HG02759 (cell line): ENCODE measurements at regions not wholly inside any gene's neighbourhood (a gene's known extent, or its start where the extent isn't known, plus 50 kb on each side); places are given as distances from the start of the nearest gene placed in this dataset.
A peak's percentile ranks its signal among the peaks of the same experiment; 100 is the strongest.

Experiments
- ATAC-seq: cut with Tn5 transposase; IDR thresholded peaks from one replicate; pipeline ENCODE4 v1.9.1; 2021; ENCODE audit warnings: mild to moderate bottlenecking, moderate library complexity; ENCODE audit not compliant: unreplicated experiment

DNA sequence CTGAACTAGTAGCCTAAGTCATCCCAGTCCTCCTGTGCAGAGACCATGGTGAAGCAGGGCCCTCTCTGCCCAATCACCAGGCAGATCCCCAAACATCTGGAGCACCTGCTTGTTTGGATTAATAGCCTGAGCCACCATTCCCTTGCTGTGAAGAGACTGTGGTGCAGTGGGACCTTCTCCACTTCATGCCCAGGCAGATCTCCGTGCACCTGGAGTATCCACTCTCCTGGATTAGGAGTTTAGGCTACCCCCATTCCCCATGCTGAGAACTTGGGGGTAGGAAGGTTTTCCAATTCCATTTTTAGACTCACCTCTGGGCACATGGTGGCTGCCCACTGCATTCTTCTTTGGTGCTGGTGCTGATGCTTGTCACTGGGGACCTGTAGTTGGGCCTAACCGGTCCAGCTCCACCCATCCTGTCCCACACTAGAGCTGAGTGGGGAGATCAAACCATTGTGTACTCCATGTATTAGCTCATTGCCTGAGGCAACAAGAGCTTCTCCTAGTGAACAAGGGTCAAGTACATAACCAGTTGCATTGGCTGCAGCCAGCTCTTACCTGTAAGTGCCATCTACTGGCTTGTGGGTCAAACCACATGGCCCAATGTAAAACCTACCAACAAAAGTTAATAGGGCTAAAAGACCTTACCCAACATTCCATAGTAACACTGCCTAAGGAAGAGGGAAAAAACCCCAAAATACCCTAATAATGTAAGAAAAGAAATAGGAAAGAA, 382.5 kb upstream of the CBLB start:
- ATAC-seq = no peak

DNA sequence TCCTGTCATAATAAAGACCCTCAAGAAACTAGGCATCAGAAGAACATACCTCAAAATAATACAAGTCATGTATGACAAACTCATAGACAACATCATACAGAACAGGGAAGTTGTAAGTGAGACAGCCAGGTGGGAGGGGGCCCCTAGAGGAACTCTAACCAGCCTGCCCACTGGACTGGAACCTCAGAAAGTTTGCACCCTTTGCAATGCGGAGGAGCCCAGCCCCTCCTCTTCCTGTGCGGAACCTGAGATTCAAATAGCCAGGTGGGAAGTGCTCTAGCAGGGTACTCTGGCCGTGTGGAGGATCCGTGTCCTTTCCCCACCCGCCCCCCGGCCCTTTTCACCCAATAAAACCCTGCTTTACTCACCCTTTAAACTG, 387.0 kb upstream of the CBLB start:
- peak; percentile 95 for ATAC-seq

DNA sequence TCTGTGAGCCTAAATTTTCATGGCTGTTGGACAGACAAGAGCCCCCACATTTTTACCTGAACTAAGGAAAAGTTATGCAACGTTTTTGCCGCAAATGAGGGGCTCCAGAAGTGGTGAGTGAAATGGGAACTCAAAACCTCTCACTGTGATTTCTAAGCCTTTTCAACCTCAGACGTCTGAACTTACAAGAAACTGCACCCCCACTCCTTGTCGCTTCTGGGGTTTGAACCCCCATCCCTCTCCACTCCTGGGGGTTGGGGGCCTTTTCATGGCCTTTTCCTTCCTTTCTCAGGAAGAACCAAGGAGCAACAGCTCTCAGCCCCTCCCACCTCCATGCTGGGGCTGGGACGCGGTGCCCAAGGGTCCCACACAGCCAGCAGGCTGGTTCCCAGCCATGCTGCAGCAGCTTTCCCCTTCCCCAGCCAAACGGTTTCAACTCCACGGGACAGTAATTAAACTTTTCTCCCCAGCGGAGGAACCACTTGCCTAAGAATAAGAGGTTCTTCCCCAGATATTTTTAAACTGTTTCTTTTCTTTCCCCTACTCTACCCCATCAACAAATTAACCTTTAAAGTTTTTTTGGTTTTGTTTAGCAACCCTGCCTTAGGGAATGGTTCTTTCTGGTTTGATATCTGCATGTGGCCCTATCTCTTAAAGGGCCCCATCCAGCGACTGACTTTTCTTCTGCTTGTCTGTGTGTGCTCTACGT, 387.6 kb upstream of the CBLB start:
- ATAC-seq = peak; percentile 30

DNA sequence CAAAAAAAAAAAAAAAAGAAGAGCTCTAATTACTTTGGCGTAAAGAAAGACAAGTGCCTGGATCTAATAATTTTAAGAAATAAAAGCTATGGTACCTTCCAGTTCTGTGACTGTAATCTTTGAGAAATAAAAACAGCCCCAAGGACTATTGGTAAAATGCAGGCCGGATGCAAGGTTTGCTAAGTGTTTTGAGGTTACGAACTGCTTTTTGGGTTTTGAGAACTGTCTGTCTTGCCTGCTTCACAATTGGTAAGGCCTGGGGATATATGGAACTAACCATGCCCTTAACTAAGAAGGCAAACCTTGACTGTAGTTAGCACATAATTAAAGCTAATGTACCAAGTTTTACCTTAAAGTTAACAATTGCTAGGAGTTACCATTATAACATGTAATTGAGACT, 388.4 kb upstream of the CBLB start:
- no peak for ATAC-seq

DNA sequence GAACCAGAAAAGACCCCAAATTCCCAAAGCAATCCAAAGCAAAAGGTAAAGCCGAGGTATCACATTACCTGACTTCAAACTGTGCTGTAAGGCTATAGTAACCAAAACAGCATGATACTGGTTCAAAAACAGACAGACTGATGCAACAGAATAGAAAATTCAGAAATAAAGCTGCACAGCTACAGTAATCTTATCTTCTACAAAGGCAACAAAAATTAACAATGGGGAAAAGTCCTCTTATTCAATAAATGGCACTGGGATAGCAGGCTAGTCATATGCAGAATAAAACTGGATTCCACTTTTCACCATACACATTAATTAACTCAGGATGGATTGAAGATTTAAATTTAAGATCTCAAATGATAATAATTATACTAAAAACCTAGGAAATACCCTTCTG, 392.6 kb upstream of the CBLB start:
- ATAC-seq = no peak

DNA sequence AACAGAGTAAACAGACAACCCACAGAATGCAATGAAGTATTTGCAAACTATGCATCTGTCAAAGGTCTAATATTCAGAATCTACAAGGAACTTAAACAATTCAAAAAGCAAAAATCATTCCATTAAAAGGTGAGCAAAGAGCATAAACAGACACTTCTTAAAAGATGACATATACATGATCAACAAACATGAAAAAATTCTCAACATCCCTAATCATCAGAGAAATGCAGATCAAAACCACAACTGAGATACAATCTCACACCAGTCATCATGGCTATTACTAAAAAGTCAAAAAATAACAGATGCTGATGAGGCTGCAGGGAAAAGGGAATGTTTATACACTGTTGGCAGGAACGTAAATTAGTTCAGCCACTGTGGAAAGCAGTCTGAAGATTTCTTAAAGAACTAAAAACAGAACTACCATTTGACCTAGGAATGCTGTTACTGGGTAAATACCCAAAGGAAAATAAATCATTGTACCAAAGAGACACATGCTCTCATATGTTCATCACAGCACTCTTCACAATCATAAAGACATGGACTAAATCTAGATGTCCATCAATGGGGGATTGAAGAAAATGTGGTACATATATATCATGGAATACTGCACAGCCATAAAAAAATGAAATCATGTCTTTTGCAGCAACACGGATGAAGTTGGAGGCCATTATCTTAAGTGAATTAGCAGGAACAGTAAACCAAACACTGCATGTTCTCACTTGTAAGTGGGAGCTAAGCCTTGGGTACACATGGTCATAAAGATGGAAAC, 393.3 kb upstream of the CBLB start:
- no peak for ATAC-seq

DNA sequence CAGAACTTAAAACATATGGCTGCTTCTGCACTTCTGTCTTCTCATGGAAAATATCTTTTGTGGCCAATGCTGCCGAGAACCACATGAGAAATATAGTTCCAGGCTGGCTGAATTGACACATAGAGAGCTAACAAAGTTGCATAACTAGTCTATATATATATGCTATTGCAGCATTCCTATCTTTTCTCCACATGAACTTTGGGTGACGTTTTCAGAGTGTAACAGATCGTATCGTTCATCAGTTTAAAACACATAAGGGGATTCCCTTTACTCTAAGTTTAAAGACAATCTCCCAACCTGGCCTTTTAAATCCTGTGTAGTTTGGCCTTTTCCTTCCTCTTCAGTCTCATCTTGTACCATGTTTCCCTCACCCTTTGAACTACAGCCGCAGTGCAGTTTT, 394.2 kb upstream of the CBLB start:
- no peak for ATAC-seq

DNA sequence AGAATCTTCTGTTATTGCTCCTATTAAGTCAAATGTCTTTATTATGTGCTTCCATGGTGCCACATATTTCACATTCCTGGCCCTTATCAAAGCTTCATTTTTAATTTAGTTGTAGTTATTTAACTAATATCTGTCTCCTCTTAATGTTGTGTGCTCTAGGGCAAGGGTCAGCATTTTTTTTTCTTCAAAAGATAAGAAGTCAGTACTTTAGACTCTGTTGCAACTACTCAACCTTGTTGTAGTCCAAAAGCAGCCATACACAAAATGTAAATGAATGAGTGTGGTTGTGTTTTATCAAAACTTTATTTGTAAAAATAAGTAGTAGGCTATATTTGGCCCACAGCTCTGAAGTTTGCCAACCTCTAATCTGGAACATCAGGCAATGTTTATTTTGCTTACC, 394.7 kb upstream of the CBLB start:
- ATAC-seq = no peak

DNA sequence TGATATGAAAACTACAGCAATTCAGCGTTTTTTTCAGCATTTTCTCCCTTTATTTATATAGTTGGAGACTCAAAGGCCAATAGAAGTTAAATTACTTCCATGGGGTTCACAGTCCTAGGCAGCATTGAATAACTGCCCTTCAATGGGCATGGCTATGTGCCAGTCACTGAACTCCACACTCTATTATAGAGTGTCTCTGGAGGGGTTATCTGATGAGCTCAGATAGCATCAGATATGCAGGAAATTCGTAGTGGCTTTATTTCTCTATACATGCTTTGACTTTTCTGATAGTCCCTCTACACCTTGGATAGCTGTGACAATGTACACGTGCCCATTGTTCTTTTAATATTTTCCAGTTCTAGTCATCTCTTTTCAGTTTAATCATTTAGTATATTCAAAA, 396.9 kb upstream of the CBLB start:
- no peak for ATAC-seq

DNA sequence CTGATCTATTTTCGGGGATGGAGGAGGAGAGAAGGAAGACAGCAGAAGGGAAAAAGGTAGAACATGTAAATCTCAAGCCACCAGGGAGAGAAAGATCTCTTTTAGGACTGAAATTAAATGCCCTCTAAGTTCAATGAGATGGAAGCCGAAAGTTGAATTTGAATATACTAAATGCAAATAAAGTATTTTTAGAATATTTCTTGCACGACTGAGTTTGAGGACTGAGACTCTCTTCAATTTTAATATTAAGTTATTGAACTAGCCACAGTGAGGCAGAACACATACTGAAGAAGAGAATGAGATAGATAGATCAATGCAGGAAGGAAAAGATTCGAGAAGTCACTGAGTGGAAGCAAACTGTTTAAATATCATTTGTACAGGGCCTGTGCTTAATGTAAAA, 399.9 kb upstream of the CBLB start:
- ATAC-seq = no peak

DNA sequence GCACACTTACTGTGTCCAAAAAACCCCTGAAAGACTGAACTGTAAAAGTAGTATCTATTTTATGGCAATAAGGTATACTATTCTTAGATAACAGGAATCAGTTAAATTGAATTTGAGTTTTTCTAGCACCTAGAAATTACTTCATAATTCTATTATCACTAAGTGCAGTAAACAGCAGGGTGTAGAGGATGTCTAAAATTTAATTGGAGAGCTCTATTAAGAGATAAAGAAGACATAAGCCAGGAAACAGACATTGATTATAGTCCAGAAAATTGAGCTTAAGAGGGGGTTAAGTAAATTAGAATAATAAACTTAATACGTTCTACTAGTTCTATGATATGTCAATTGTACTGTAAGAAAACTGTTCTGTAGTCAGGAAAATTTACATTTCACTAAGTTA, 403.5 kb upstream of the CBLB start:
- ATAC-seq = no peak

DNA sequence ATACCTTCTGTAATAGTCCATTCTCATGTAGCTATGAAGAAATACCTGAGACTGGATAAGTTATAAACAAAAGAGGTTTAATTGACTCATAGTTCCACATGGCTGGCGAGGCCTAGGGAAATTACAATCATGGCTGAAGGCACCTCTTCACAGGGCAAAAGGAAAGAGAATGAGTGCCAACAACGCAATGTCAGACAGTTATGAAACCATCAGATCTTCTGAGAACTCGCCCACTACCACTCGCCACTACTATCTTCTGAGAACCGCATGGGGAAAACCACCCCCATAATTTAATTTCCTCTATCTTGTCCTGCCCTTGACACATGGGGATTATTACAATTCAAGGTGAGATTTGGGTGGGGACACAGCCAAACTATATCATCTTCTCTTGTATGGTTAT, 406.8 kb upstream of the CBLB start:
- no peak for ATAC-seq

DNA sequence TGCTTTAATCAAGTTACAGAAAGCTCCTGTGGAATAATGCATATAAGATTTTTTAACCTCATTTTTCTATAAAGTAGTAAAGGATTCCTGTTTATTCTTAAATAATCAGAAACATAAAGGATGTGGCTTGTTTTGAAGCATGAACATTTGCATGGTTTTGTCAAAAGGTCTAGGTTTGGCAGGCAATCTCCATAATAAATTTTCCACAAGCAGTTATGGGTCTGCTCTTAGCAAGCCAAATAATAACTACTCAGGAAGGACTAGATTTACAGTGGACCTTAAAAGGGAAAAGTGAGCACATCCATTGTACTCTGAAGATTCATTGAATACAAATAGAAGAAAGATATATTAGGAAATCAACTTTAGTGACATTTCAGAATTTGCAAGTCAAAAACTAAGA, 407.3 kb upstream of the CBLB start:
- no peak for ATAC-seq

- ATAC-seq = no peak
These were observed 408.2 kb upstream of the CBLB start for GRCh38 chr3:106276755-106277612.

DNA sequence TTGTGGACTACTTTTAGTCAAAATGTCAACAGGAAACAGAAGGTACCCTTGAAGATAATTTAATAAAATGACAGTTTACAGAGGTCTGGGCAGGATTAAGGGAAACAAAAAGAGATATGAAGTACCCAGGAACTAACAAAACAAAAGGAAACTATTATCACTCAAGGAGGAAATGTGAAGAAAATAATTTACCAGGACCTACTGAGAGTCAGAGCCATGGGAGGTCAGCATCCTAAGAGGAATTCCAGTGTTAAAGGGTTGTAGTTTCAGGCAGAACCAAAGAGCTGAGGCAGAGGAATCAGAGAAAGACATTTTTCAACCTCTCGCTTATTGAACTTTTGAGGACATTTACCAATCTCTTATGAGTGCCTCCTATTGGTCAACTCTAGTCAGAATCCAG, 408.9 kb upstream of the CBLB start:
- ATAC-seq = no peak

GRCh38 chr3:106281221-106281620, 412.4 kb upstream of the CBLB start:
- no peak for ATAC-seq

- ATAC-seq = no peak
These were observed 414.1 kb upstream of the CBLB start for GRCh38 chr3:106282943-106283342.

GRCh38 chr3:106288781-106289180, 420.0 kb upstream of the CBLB start:
- no peak for ATAC-seq

GRCh38 chr3:106290304-106290997, 421.6 kb upstream of the CBLB start:
- ATAC-seq = no peak

- ATAC-seq = no peak
These were observed 424.3 kb upstream of the CBLB start for GRCh38 chr3:106293161-106293560.

DNA sequence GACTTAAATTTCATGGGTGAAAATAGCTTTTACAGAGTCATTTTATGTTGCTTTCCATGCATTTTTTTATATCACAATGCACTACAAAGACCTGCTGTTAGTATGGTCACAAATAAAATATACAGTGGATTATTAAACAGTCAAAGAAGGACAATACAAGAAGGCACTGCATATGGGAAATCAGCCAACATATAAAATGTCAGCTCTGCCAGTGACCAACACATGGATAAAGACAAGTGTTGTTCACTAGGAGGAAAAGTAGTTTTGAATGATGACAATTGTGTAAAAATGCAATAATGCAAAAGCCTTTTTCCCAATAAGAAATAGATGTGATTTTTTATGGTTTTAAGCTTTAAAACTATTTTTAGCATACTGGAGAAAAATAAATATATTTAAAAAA, 425.3 kb upstream of the CBLB start:
- ATAC-seq = no peak
